ENCODE measurements at regions not wholly inside any gene's neighbourhood (a gene's known extent, or its start where the extent isn't known, plus 50 kb on each side); places are given as distances from the start of the nearest gene placed in this dataset.

GRCh38 chr2:18243816-18244215, 316.6 kb downstream of the RDH14 start:
- no peak for TF ChIP-seq CTCF (IDR thresholded peaks at IDR 0.05; ENCODE audit: insufficient read depth, low read length, poor library complexity, severe bottlenecking)
- no peak for TF ChIP-seq EZH2phosphoT487 (conservative IDR thresholded peaks at IDR 0.05; ENCODE audit: low read length)
